Neural progenitor cell (in vitro differentiated cells): ENCODE measurements at regions not wholly inside any gene's neighbourhood (a gene's known extent, or its start where the extent isn't known, plus 50 kb on each side); places are given as distances from the start of the nearest gene placed in this dataset.

Experiments
- DNase-seq: peaks from one replicate; pipeline ENCODE4 v3.0.0-alpha.2; 2016; ENCODE audit warnings: low spot score
- H2AFZ ChIP-seq: fragments of 200-600 bp; sonication (generic); replicated peaks from 2 replicates; pipeline ENCODE4 v1.6.1; 2016; ENCODE audit warnings: antibody characterized with exemption
- H3F3A ChIP-seq: fragments of 200-600 bp; sonication (generic); 2 replicates; pipeline ENCODE4 v1.6.1; 2016; ENCODE audit warnings: antibody characterized with exemption, low read depth
- H3K27ac ChIP-seq: fragments of 200-600 bp; sonication (generic); 2 replicates; pipeline ENCODE4 v1.5.1; 2016; ENCODE audit warnings: mild to moderate bottlenecking
- H3K27me3 ChIP-seq: fragments of 200-600 bp; sonication (generic); 2 replicates; pipeline ENCODE4 v1.6.1; 2016; ENCODE audit warnings: mild to moderate bottlenecking, moderate library complexity
- H3K36me3 ChIP-seq: fragments of 200-600 bp; sonication (generic); 2 replicates; pipeline ENCODE4 v1.5.1; 2016
- H3K4me1 ChIP-seq: fragments of 200-600 bp; sonication (generic); 2 replicates; pipeline ENCODE4 v1.6.1; 2016; ENCODE audit warnings: mixed run types
- H3K4me2 ChIP-seq: fragments of 200-600 bp; sonication (generic); 2 replicates; pipeline ENCODE4 v1.6.1; 2016
- H3K4me3 ChIP-seq: fragments of 200-600 bp; sonication (generic); 2 replicates; pipeline ENCODE4 v1.5.1; 2016
- H3K79me2 ChIP-seq: fragments of 200-600 bp; sonication (generic); 2 replicates; pipeline ENCODE4 v1.6.1; 2016; ENCODE audit warnings: low read depth
- H3K9ac ChIP-seq: fragments of 200-600 bp; sonication (generic); 2 replicates; pipeline ENCODE4 v1.6.1; 2016
- H3K9me3 ChIP-seq: fragments of 200-600 bp; sonication (generic); 2 replicates; pipeline ENCODE4 v1.5.1; 2016; ENCODE audit warnings: low read depth
- H4K20me1 ChIP-seq: fragments of 200-600 bp; sonication (generic); 2 replicates; pipeline ENCODE4 v1.6.1; 2016; ENCODE audit warnings: low read depth
- H3K27ac Mint-ChIP-seq: 3 replicates; pipeline ENCODE4 v1.8.0; 2021; ENCODE audit warnings: mixed read lengths
- H3K27me3 Mint-ChIP-seq: 2 replicates; pipeline ENCODE4 v1.8.0; 2022; ENCODE audit warnings: low read depth, mild to moderate bottlenecking, inconsistent platforms, moderate library complexity, mixed read lengths; ENCODE audit not compliant: insufficient read depth
- H3K36me3 Mint-ChIP-seq: 3 replicates; pipeline ENCODE4 v1.8.0; 2021; ENCODE audit warnings: mixed read lengths
- H3K4me1 Mint-ChIP-seq: 3 replicates; pipeline ENCODE4 v1.8.0; 2021; ENCODE audit warnings: mixed read lengths
- H3K4me3 Mint-ChIP-seq: 3 replicates; pipeline ENCODE4 v1.8.0; 2021; ENCODE audit warnings: mild to moderate bottlenecking, moderate library complexity, mixed read lengths
- H3K9me3 Mint-ChIP-seq: 3 replicates; pipeline ENCODE4 v1.8.0; 2020; ENCODE audit warnings: mixed read lengths
- CTCF ChIP-seq: fragments of 200-600 bp; sonication (generic); IDR thresholded peaks from 2 replicates; pipeline ENCODE4 v1.5.1; 2017; ENCODE audit warnings: antibody characterized with exemption, mild to moderate bottlenecking
- EZH2 ChIP-seq: fragments of 200-600 bp; sonication (generic); IDR thresholded peaks from 2 replicates; pipeline ENCODE4 v1.6.1; 2017; ENCODE audit warnings: antibody characterized with exemption, mild to moderate bottlenecking, moderate library complexity
- EZH2phosphoT487 ChIP-seq: fragments of 200-600 bp; sonication (generic); IDR thresholded peaks from 2 replicates; pipeline ENCODE4 v1.6.1; 2017; ENCODE audit warnings: antibody characterized with exemption

GRCh38 chr3:182673336-182673735 lies 120.0 kb upstream of the ATP11B start:
- Histone ChIP-seq H3K9ac (no peak overlapping the region), H3K27ac (no peak overlapping the region), H3K27me3 (no peaks in the 10 kb centered on the region), H2AFZ (no peak overlapping the region), H3K79me2 (no peaks in the 10 kb centered on the region), H3K4me1 (peaks cover 8% of the 10 kb centered on the region), H3K4me3 (no peak overlapping the region), H3K36me3 (no peaks in the 10 kb centered on the region), H3K9me3 (no peaks in the 10 kb centered on the region), H3K4me2 (no peak overlapping the region), H3F3A (no peaks in the 10 kb centered on the region), H4K20me1 (no peaks in the 10 kb centered on the region)
- Mint-ChIP-seq H3K9me3 (no peaks in the 10 kb centered on the region), H3K4me1 (peaks cover 8% of the 10 kb centered on the region), H3K27me3 (peaks cover 2% of the 10 kb centered on the region), H3K27ac (no peak overlapping the region), H3K36me3 (no peaks in the 10 kb centered on the region), H3K4me3 (no peak overlapping the region)
- no peak for DNase-seq
- TF ChIP-seq CTCF, result no peak
- TF ChIP-seq EZH2, result no peak
- no peak for TF ChIP-seq EZH2phosphoT487

- peak overlapping the region; percentile 81 for H3K4me2 ChIP-seq
- TF ChIP-seq EZH2 (no peak), CTCF (peak; percentile 55), EZH2phosphoT487 (no peak)
- no peaks in the 10 kb centered on the region for H4K20me1 ChIP-seq
- Mint-ChIP-seq H3K36me3 (no peaks in the 10 kb centered on the region), H3K4me3 (peak overlapping the region; percentile 88), H3K27me3 (peaks cover 2% of the 10 kb centered on the region), H3K9me3 (no peaks in the 10 kb centered on the region), H3K27ac (peak overlapping the region; percentile 81), H3K4me1 (peaks cover 11% of the 10 kb centered on the region)
- H3K27ac ChIP-seq, result peak overlapping the region; percentile 64
- H3K4me3 ChIP-seq, result peak overlapping the region; percentile 49
- peak overlapping the region; percentile 75 for H2AFZ ChIP-seq
- no peaks in the 10 kb centered on the region for H3K79me2 ChIP-seq
- no peaks in the 10 kb centered on the region for H3K9me3 ChIP-seq
- no peaks in the 10 kb centered on the region for H3K36me3 ChIP-seq
- H3K27me3 ChIP-seq, result peaks cover 8% of the 10 kb centered on the region
- DNase-seq, result peak; percentile 87
- H3F3A ChIP-seq, result peaks cover 12% of the 10 kb centered on the region
- H3K9ac ChIP-seq, result no peak overlapping the region
- peaks cover 21% of the 10 kb centered on the region for H3K4me1 ChIP-seq
Observed at GRCh38 chr3:182682263-182683241, 110.8 kb upstream of the ATP11B start.

GRCh38 chr3:182683453-182683852 lies 109.9 kb upstream of the ATP11B start:
- H4K20me1 ChIP-seq, result no peaks in the 10 kb centered on the region
- peak overlapping the region; percentile 75 for H2AFZ ChIP-seq
- TF ChIP-seq EZH2phosphoT487 (no peak), CTCF (peak; percentile 96)
- peaks cover 12% of the 10 kb centered on the region for H3F3A ChIP-seq
- Mint-ChIP-seq H3K4me1 (peaks cover 11% of the 10 kb centered on the region), H3K27me3 (peaks cover 3% of the 10 kb centered on the region), H3K4me3 (peak overlapping the region; percentile 72), H3K36me3 (no peaks in the 10 kb centered on the region), H3K9me3 (no peaks in the 10 kb centered on the region), H3K27ac (peak overlapping the region; percentile 1)
- H3K9ac ChIP-seq, result no peak overlapping the region
- H3K4me3 ChIP-seq, result peak overlapping the region; percentile 49
- no peaks in the 10 kb centered on the region for H3K9me3 ChIP-seq
- H3K4me1 ChIP-seq, result peaks cover 21% of the 10 kb centered on the region
- no peaks in the 10 kb centered on the region for H3K36me3 ChIP-seq
- H3K4me2 ChIP-seq, result peak overlapping the region; percentile 81
- peak; percentile 81 for DNase-seq
- H3K27ac ChIP-seq, result no peak overlapping the region
- peaks cover 8% of the 10 kb centered on the region for H3K27me3 ChIP-seq
- H3K79me2 ChIP-seq, result no peaks in the 10 kb centered on the region
